ENCODE measurements at regions not wholly inside any gene's neighbourhood (a gene's known extent, or its start where the extent isn't known, plus 50 kb on each side); places are given as distances from the start of the nearest gene placed in this dataset.

DNA sequence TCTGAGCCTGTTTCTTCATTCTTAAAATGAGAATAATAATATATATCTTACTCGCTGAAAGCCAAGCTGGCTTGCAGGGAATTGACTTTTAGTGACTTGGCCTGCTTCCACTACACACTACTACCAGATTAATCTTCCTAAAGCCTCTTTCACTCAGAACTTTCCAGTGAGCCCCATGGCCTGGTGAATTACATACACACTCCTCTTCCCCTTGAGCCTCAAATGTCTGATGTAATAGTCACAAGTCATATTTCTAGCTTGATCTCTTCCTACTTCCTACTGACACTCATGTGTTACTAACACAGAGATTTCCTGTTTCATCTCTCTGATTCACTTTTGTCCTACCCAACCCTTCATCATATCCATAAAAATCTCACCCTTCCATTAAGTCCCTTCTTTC, 82.7 kb upstream of the SOX2 start:
- Histone ChIP-seq H3K79me2 (ENCODE audit: insufficient read depth, low read depth) (no peaks in the 10 kb centered on the region), H2AFZ (ENCODE audit: low read depth) (no peak overlapping the region), H3K4me1 (ENCODE audit: low read depth, poor library complexity, severe bottlenecking) (no peaks in the 10 kb centered on the region)

GRCh38 chr3:181628384-181628783, 83.3 kb upstream of the SOX2 start:
- no peaks in the 10 kb centered on the region for H3K27me3 ChIP-seq (ENCODE audit: insufficient read depth, low read depth)
- H3K4me2 ChIP-seq: no peak overlapping the region
- TF ChIP-seq CTCF (conservative IDR thresholded peaks at IDR 0.05; ENCODE audit: low read depth, low read length): no peak
- H3K36me3 ChIP-seq (ENCODE audit: insufficient read depth): no peaks in the 10 kb centered on the region
- no peak overlapping the region for H3K27ac ChIP-seq
- H3K4me3 ChIP-seq (IDR thresholded peaks at IDR 0.05; ENCODE audit: insufficient read depth, low read depth, low read length): no peak overlapping the region
- H3K4me1 ChIP-seq (ENCODE audit: low read depth, poor library complexity, severe bottlenecking): no peaks in the 10 kb centered on the region
- H4K20me1 ChIP-seq (ENCODE audit: insufficient read depth): no peaks in the 10 kb centered on the region; the same call in 1 of the 2 replicates
- H2AFZ ChIP-seq (ENCODE audit: low read depth): no peak overlapping the region
- H3K79me2 ChIP-seq (ENCODE audit: insufficient read depth, low read depth): no peaks in the 10 kb centered on the region
- H3K9ac ChIP-seq: no peak overlapping the region

More for the DNA sequence above, 82.7 kb upstream of the SOX2 start:
- H3K4me2 ChIP-seq: no peak overlapping the region
- H3K9ac ChIP-seq: no peak overlapping the region
- no peaks in the 10 kb centered on the region; the same call in 1 of the 2 replicates for H4K20me1 ChIP-seq (ENCODE audit: insufficient read depth)
- no peak overlapping the region for H3K4me3 ChIP-seq (IDR thresholded peaks at IDR 0.05; ENCODE audit: insufficient read depth, low read depth, low read length)
- TF ChIP-seq CTCF (conservative IDR thresholded peaks at IDR 0.05; ENCODE audit: low read depth, low read length): no peak
- H3K36me3 ChIP-seq (ENCODE audit: insufficient read depth): no peaks in the 10 kb centered on the region
- no peak overlapping the region for H3K27ac ChIP-seq
- H3K27me3 ChIP-seq (ENCODE audit: insufficient read depth, low read depth): no peaks in the 10 kb centered on the region

- Histone ChIP-seq H2AFZ (ENCODE audit: low read depth) (no peak overlapping the region), H3K4me2 (no peak overlapping the region), H3K4me1 (ENCODE audit: low read depth, poor library complexity, severe bottlenecking) (no peaks in the 10 kb centered on the region), H3K4me3 (IDR thresholded peaks at IDR 0.05; ENCODE audit: insufficient read depth, low read depth, low read length) (no peak overlapping the region), H3K36me3 (ENCODE audit: insufficient read depth) (no peaks in the 10 kb centered on the region), H3K79me2 (ENCODE audit: insufficient read depth, low read depth) (no peaks in the 10 kb centered on the region), H3K9ac (no peak overlapping the region), H4K20me1 (ENCODE audit: insufficient read depth) (no peaks in the 10 kb centered on the region; the same call in 1 of the 2 replicates), H3K27me3 (ENCODE audit: insufficient read depth, low read depth) (no peaks in the 10 kb centered on the region), H3K27ac (no peak overlapping the region)
- TF ChIP-seq CTCF (conservative IDR thresholded peaks at IDR 0.05; ENCODE audit: low read depth, low read length): no peak
Observed at GRCh38 chr3:181626036-181626435, 85.7 kb upstream of the SOX2 start.

DNA sequence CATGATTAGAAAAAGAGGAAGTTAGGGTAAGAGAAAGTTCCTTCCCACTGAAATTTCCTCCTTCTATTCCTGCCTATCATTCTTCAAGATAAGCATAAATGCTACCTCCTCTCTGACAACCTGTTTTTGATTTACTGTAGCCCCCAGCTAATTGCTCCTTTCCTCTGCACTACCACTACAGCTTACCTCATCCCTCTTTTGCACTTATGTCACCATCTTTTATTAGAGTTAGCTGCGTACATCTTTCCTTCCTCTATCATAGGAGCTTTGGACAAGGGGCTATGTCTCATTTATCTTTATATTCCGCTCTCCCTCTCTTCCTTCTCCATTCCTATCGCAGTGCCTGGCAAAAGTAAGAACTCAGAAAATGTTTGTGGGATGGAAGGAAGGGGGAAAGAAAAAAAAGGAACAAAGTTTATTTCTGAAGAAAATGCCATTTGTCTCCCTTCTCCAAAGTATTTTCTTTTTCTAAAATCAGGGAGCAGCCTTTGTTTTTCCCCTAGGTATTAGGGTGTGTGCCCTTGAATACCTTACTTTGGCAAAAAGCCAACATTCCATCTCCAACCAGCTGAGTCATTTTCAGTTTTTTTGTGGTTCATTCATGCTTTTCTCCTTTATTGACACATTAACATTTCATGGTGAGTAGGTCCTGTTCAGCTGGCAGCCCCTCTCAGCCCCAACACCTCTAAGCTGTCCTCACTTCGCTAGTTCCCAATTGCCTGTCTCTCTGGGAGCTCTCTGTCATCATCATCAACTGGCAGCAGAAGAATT, 87.6 kb upstream of the SOX2 start:
- TF ChIP-seq CTCF (conservative IDR thresholded peaks at IDR 0.05; ENCODE audit: low read depth, low read length): no peak
- Histone ChIP-seq H4K20me1 (ENCODE audit: insufficient read depth) (no peaks in the 10 kb centered on the region; the same call in 1 of the 2 replicates), H3K4me2 (no peak overlapping the region), H3K27me3 (ENCODE audit: insufficient read depth, low read depth) (no peaks in the 10 kb centered on the region), H2AFZ (ENCODE audit: low read depth) (no peak overlapping the region), H3K4me1 (ENCODE audit: low read depth, poor library complexity, severe bottlenecking) (no peaks in the 10 kb centered on the region), H3K9ac (no peak overlapping the region), H3K4me3 (IDR thresholded peaks at IDR 0.05; ENCODE audit: insufficient read depth, low read depth, low read length) (no peak overlapping the region), H3K27ac (no peak overlapping the region), H3K79me2 (ENCODE audit: insufficient read depth, low read depth) (no peaks in the 10 kb centered on the region), H3K36me3 (ENCODE audit: insufficient read depth) (no peaks in the 10 kb centered on the region)
